ENCODE measurements at regions not wholly inside any gene's neighbourhood (a gene's known extent, or its start where the extent isn't known, plus 50 kb on each side); places are given as distances from the start of the nearest gene placed in this dataset.
"Not testable (repeated sequence)": the region's sequence is repeated elsewhere in the genome, so short reads cannot be mapped to it uniquely, and the experiment has no call there.

- TF ChIP-seq, protein P1, sequence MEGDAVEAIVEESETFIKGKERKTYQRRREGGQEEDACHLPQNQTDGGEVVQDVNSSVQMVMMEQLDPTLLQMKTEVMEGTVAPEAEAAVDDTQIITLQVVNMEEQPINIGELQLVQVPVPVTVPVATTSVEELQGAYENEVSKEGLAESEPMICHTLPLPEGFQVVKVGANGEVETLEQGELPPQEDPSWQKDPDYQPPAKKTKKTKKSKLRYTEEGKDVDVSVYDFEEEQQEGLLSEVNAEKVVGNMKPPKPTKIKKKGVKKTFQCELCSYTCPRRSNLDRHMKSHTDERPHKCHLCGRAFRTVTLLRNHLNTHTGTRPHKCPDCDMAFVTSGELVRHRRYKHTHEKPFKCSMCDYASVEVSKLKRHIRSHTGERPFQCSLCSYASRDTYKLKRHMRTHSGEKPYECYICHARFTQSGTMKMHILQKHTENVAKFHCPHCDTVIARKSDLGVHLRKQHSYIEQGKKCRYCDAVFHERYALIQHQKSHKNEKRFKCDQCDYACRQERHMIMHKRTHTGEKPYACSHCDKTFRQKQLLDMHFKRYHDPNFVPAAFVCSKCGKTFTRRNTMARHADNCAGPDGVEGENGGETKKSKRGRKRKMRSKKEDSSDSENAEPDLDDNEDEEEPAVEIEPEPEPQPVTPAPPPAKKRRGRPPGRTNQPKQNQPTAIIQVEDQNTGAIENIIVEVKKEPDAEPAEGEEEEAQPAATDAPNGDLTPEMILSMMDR (IDR thresholded peaks at IDR 0.05) = no peak
- TF ChIP-seq POLR2AphosphoS5 (IDR thresholded peaks at IDR 0.05) = no peak
- TF ChIP-seq POLR2A (IDR thresholded peaks at IDR 0.05) = no peak
- DNase-seq (ENCODE audit: low spot score) = no peak
- Histone ChIP-seq H3K4me3 (no peak overlapping the region), H3K27me3 (replicated peaks; ENCODE audit: insufficient read depth) (no peaks in the 10 kb centered on the region), H3K9me3 (no peaks in the 10 kb centered on the region), H3K27ac (no peak overlapping the region), H3K36me3 (no peaks in the 10 kb centered on the region), H3K4me1 (replicated peaks) (no peaks in the 10 kb centered on the region)
- intact Hi-C loops (cut with DNase I) = no loop called here
- WGBS = 65% methylated on average over 2 of the region's 2 CpGs
These were observed 581.0 kb downstream of the KCNJ18 start for GRCh38 chr17:22273308-22273707.

DNA sequence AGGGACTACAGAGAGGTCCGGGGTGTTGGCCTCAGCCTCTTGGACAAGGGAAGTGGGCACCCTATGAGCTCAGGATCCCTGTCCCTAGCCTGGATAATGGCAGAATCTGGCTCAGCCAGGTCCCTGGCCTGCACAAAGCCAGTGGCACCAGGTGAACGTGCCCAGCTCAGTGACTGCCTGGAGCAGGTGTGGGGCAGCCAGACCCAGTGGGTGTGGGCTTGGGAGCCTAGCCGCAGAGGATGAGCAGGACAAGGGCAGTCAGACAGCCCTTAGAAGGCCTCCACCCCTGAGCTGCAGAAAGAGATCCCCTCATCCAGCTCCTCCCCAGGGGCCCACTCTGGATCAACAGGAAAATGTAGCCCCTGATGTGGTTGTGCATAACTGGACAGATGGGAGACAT lies 585.3 kb downstream of the KCNJ18 start:
- intact Hi-C loops (cut with DNase I) = no loop called here
- H3K36me3 ChIP-seq = no peaks in the 10 kb centered on the region
- no peak for DNase-seq (ENCODE audit: low spot score)
- no peaks in the 10 kb centered on the region for H3K9me3 ChIP-seq
- H3K4me1 ChIP-seq (replicated peaks) = no peaks in the 10 kb centered on the region
- TF ChIP-seq POLR2A (IDR thresholded peaks at IDR 0.05) = no peak
- TF ChIP-seq POLR2AphosphoS5 (IDR thresholded peaks at IDR 0.05) = no peak
- TF ChIP-seq, protein P1 (IDR thresholded peaks at IDR 0.05) = no peak
- no peaks in the 10 kb centered on the region for H3K27me3 ChIP-seq (replicated peaks; ENCODE audit: insufficient read depth)
- H3K4me3 ChIP-seq = no peak overlapping the region
- 54% methylated on average over 3 of the region's 3 CpGs for WGBS
- H3K27ac ChIP-seq = no peak overlapping the region

DNA sequence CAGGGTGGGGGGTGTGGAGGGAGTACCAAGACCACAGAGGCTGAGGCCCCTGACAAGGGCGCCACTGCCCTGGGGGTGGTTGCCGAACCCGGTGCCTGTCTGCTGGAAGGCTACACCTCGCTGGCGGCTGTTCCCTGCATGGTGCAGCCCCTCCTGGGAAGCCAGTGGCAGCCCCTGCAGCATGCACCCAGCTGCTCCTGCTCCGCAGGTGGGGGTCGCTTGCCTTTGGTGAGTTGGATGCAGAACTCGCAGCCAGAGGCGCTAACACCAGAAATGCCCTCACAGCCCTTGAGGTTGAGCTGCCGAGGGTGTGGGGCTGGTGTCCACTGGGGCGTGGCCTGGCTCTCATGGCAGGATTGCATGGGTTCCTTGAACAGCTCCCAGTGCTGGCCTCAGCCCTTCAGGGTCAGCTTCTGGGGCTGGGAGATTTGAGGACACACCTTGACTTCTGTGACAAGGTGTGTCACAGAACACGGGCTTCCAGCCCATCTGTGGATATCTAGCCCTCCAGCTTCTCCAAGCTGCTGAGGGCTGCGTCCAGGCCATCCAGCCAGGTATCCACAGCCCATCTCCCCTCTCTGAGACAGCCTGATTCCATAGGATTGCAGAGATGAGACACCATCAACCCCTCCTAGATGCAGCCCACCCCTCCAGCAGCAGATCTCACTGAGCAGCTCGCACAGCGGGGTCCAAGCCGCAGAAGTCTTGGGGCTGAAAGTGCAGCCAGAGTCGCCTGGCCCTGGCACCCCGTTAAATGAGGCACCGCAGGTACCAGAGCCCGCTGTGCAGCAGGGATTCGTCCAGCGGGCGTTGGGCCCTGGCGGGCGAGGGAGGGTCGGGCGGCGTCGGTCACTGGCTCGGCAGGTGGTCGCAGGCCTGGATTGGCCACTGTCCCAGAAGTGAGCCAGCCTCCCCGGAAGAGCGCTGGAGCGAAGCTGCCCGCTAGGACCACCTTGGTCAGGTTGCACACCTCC lies 586.3 kb downstream of the KCNJ18 start:
- no peak overlapping the region for H3K4me3 ChIP-seq
- no peak overlapping the region for H3K27ac ChIP-seq
- TF ChIP-seq POLR2A (IDR thresholded peaks at IDR 0.05) (no peak), POLR2AphosphoS5 (IDR thresholded peaks at IDR 0.05) (no peak)
- TF ChIP-seq, protein P1 (IDR thresholded peaks at IDR 0.05) = no peak
- H3K36me3 ChIP-seq = no peaks in the 10 kb centered on the region
- intact Hi-C loops (cut with DNase I) = no loop called here
- no peaks in the 10 kb centered on the region for H3K9me3 ChIP-seq
- 86% methylated on average over 28 of the region's 35 CpGs for WGBS
- no peaks in the 10 kb centered on the region for H3K27me3 ChIP-seq (replicated peaks; ENCODE audit: insufficient read depth)
- no peaks in the 10 kb centered on the region for H3K4me1 ChIP-seq (replicated peaks)
- DNase-seq (ENCODE audit: low spot score) = no peak

DNA sequence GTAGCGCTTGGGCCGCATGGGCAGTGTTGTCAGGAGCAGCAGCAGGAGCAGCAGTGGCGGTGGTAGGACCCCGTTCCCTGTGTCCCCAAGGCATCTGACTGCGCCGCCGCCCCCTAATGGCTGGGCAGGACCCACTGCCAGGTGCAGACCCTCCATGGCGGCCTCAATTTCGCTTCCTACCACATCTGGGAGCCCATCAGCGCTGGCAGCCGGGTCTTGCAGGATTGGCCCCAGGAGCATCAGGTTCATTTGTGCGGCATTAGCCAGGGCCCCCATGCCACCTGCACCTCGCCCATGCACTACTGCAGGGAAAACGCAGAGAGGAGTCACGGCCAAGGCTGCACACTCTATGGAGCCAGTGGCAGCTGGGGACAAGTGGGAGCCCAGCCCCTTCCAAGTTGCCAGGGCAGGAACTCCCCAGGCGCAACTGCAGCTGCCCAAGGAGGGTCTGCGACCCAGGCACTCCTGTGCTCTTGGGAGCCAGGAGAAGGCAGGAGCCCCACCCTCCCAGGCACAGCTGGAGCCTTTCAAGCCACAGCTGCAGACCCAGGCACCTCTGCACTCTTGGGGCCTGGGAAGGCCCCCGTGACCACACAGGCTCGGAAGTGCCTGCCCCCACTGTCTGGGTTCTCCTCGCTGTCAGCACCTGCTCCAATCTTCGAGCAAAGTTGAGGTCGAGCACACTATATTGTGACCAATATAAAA lies 594.2 kb downstream of the KCNJ18 start:
- peak; percentile 3 for DNase-seq (ENCODE audit: low spot score)

GRCh38 chr17:22298484-22298951 lies 606.2 kb downstream of the KCNJ18 start:
- H3K27me3 ChIP-seq (replicated peaks; ENCODE audit: insufficient read depth); H3K9me3 ChIP-seq; H3K4me3 ChIP-seq; intact Hi-C loops (cut with DNase I); H3K36me3 ChIP-seq; H3K4me1 ChIP-seq (replicated peaks); H3K27ac ChIP-seq; DNase-seq (ENCODE audit: low spot score): not testable (repeated sequence)
- 80% methylated on average over 25 of the region's 33 CpGs for WGBS

More for the DNA sequence above, 594.2 kb downstream of the KCNJ18 start:
- TF ChIP-seq POLR2A (IDR thresholded peaks at IDR 0.05) = no peak
- TF ChIP-seq, protein P1 (IDR thresholded peaks at IDR 0.05) = no peak
- TF ChIP-seq POLR2AphosphoS5 (IDR thresholded peaks at IDR 0.05) = no peak
- 79% methylated on average over 20 of the region's 22 CpGs for WGBS
- Histone ChIP-seq H3K4me1 (replicated peaks) (no peaks in the 10 kb centered on the region), H3K4me3 (no peak overlapping the region), H3K9me3 (no peaks in the 10 kb centered on the region), H3K27me3 (replicated peaks; ENCODE audit: insufficient read depth) (no peaks in the 10 kb centered on the region), H3K36me3 (no peaks in the 10 kb centered on the region), H3K27ac (no peak overlapping the region)
- intact Hi-C loops (cut with DNase I) = no loop called here
